B cell (primary cell): ENCODE measurements at regions not wholly inside any gene's neighbourhood (a gene's known extent, or its start where the extent isn't known, plus 50 kb on each side); places are given as distances from the start of the nearest gene placed in this dataset.

ENCODE experiments used
- ATAC-seq: fragments of 200-7000 bp; cut with Tn5 transposase; one replicate; pipeline ENCODE4 v1.10.0; 2021; ENCODE audit warnings: low read depth, mild to moderate bottlenecking, moderate number of reproducible peaks, moderate library complexity
- CTCF ChIA-PET: fragments of 350-600 bp; sonication (Branson Sonifier 250); formaldehyde crosslinking; loops from one replicate; lab custom pipeline; 2021; ENCODE audit warnings: antibody characterized with exemption, inconsistent platforms; lab: Charles Lee
- POLR2A ChIA-PET: fragments of 350-600 bp; sonication (Branson Sonifier 250); formaldehyde crosslinking; loops from one replicate; lab custom pipeline; 2021; ENCODE audit warnings: antibody characterized with exemption; lab: Charles Lee
- DNase-seq: peaks from one replicate; pipeline ENCODE4 v3.0.0; 2013
- H2AFZ ChIP-seq: 2 replicates; pipeline ENCODE4 v1.6.1; 2012; ENCODE audit warnings: mild to moderate bottlenecking, low read depth, low read length; ENCODE audit not compliant: insufficient read depth, poor library complexity, severe bottlenecking
- H3K27ac ChIP-seq, 2 donors: 1 replicate in 1 of 2; 2 replicates in 1 of 2; pipeline ENCODE4 v1.5.1; 2012 to 2013; ENCODE audit warnings: low read length in 2 of 2, mild to moderate bottlenecking in 2 of 2, moderate library complexity in 1 of 2
- H3K27me3 ChIP-seq, 4 experiments: fragments of 200-600 bp in 1 of 4; sonication (generic) in 1 of 4; replicated peaks in 1 of 4; 1 replicate in 2 of 4; 2 replicates in 2 of 4; pipeline versions ENCODE4 v1.6.1 to v1.7.0; 2013 to 2016; ENCODE audit warnings: low read length in 3 of 4, mild to moderate bottlenecking in 2 of 4, mixed read lengths in 1 of 4, moderate library complexity in 1 of 4; ENCODE audit not compliant: insufficient read depth in 4 of 4, control insufficient read depth in 3 of 4; ENCODE audit errors: control extremely low read depth in 1 of 4
- H3K36me3 ChIP-seq, 2 experiments: replicated peaks in 1 of 2; 1 replicate in 1 of 2; 2 replicates in 1 of 2; pipeline versions ENCODE4 v1.6.1 to v1.7.1; 2013; ENCODE audit warnings: low read length in 1 of 2; ENCODE audit not compliant: insufficient read depth in 2 of 2, control insufficient read depth in 1 of 2; ENCODE audit errors: control extremely low read depth in 1 of 2, extremely low read depth in 1 of 2
- H3K4me1 ChIP-seq, 2 donors: fragments of 200-600 bp in 1 of 2; sonication (generic) in 1 of 2; 1 replicate in 1 of 2; 2 replicates in 1 of 2; pipeline versions ENCODE4 v1.5.1 to v1.6.1; 2013 to 2017; ENCODE audit warnings: low read length in 2 of 2; ENCODE audit not compliant: control insufficient read depth in 2 of 2, insufficient read depth in 2 of 2
- H3K4me2 ChIP-seq: replicated peaks from 2 replicates; pipeline ENCODE3; 2012; ENCODE audit warnings: mild to moderate bottlenecking, low read depth, low read length; ENCODE audit not compliant: poor library complexity, severe bottlenecking
- H3K4me3 ChIP-seq, 5 experiments: fragments of 200-600 bp in 1 of 5; sonication (generic) in 1 of 5; 1 replicate in 3 of 5; 2 replicates in 2 of 5; pipeline versions ENCODE4 v1.5.1 to v1.7.0; 2011 to 2016; ENCODE audit warnings: low read length in 4 of 5, mild to moderate bottlenecking in 4 of 5, low read depth in 2 of 5, control low read depth in 1 of 5, moderate library complexity in 1 of 5; ENCODE audit not compliant: insufficient read depth in 1 of 5; ENCODE audit errors: control extremely low read depth in 1 of 5, extremely low read depth in 1 of 5
- H3K79me2 ChIP-seq: fragments of 200-600 bp; sonication (generic); one replicate; pipeline ENCODE4 v1.6.0; 2016; ENCODE audit warnings: low read length; ENCODE audit not compliant: control insufficient read depth, insufficient read depth
- H3K9ac ChIP-seq: fragments of 200-600 bp; sonication (generic); 2 replicates; pipeline ENCODE4 v1.6.1; 2017; ENCODE audit warnings: mild to moderate bottlenecking, low read length, moderate library complexity
- H3K9me3 ChIP-seq, 3 donors: one replicate each; pipeline versions ENCODE4 v1.6.1 to v1.7.1; 2013; ENCODE audit warnings: low read length in 2 of 3; ENCODE audit not compliant: control insufficient read depth in 2 of 3, insufficient read depth in 1 of 3; ENCODE audit errors: control extremely low read depth in 1 of 3
- H4K20me1 ChIP-seq: 2 replicates; pipeline ENCODE4 v1.6.0; 2012; ENCODE audit warnings: mild to moderate bottlenecking, low read length; ENCODE audit not compliant: insufficient read depth, control insufficient read depth, poor library complexity, severe bottlenecking
- H3K27ac Mint-ChIP-seq: one replicate; pipeline ENCODE4 v1.8.0; 2021; ENCODE audit warnings: mixed read lengths
- H3K27me3 Mint-ChIP-seq: one replicate; pipeline ENCODE4 v1.8.0; 2021; ENCODE audit warnings: mixed read lengths
- H3K4me1 Mint-ChIP-seq: one replicate; pipeline ENCODE4 v1.8.0; 2021; ENCODE audit warnings: mixed read lengths
- H3K4me3 Mint-ChIP-seq: one replicate; pipeline ENCODE4 v1.8.0; 2021; ENCODE audit warnings: mixed read lengths
- H3K9me3 Mint-ChIP-seq: one replicate; pipeline ENCODE4 v1.8.0; 2022; ENCODE audit warnings: mixed read lengths; ENCODE audit not compliant: insufficient read depth
- EZH2 ChIP-seq: IDR thresholded peaks from 2 replicates; pipeline ENCODE4 v1.6.1; 2012; ENCODE audit warnings: borderline replicate concordance, low read depth, mild to moderate bottlenecking, moderate library complexity, low read length; ENCODE audit not compliant: insufficient read depth, poor library complexity, severe bottlenecking
- WGBS: methylation state at CpG from one replicate; pipeline ENCODE4 v1.1.5; 2013; ENCODE audit warnings: missing lambda C conversion rate; ENCODE audit not compliant: insufficient coverage; 5-methylcytosine and 5-hydroxymethylcytosine counted together
- intact Hi-C: fragments of 100-400 bp; cut with micrococcal nuclease; formaldehyde crosslinking; loops from one replicate; pipeline ENCODE4 v1.10.0; 2022
- TF ChIP-seq, protein P1 (sequence below): fragments of 200-600 bp; IDR thresholded peaks from one replicate; pipeline ENCODE4 v1.8.0; 2022; ENCODE audit warnings: antibody characterized with exemption, mild to moderate bottlenecking

DNA sequence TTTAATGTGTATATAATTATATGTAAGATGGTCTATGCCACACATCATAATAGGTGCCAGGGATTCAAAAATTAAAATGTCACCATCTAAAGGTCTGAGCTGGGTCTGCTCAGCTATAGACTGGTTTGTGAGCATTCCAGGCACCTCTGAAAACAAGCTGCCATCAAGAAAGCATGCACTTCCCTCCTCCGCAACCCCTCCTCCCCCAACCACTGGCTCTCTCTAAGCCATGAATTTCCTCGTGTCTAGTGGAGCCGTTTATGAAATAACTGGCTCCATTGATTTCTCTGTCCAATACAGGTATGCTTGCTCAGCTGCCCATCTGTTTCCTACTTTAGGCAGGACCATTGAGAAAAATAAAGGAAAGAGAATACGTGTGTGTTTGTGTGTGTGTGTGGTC, 522.6 kb upstream of the PLXNA2 start:
- H3K4me1 Mint-ChIP-seq, result no peaks in the 10 kb centered on the region
- ATAC-seq, result no peak
- WGBS, result 73% methylated on average over 3 of the region's 4 CpGs

DNA sequence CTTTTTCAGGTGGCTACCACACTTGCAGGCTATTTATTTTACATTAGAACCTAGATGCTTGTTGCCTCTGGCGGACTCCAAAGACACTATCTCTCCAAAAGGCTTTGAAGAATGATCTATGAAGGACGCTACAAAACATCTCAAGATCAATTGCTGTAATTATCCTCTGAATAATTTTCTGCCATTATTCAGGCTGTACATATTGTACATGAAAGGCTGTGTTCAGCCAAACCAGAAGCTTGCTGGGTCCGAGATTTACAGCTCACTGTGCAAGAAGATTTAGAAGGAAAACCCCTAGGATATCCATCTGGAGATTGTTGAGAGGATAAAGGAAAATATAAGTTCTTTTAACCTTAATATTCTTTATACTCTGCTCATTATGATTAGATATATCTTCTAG, 523.6 kb upstream of the PLXNA2 start:
- ChIA-PET POLR2A (no interaction called here), CTCF (no interaction called here)
- no peaks in the 10 kb centered on the region for H3K9me3 ChIP-seq
- H3K27me3 ChIP-seq, result no peaks in the 10 kb centered on the region
- no peak overlapping the region for H2AFZ ChIP-seq
- H4K20me1 ChIP-seq, result no peaks in the 10 kb centered on the region
- no CpG with 5 or more reads among the region's 3 CpGs for WGBS
- H3K27me3 Mint-ChIP-seq, result peaks cover under 1% of the 10 kb centered on the region
- no peak overlapping the region for H3K4me3 Mint-ChIP-seq
- no peaks in the 10 kb centered on the region for H3K9me3 Mint-ChIP-seq
- no peaks in the 10 kb centered on the region for H3K79me2 ChIP-seq
- no peaks in the 10 kb centered on the region for H3K36me3 ChIP-seq
- no peak overlapping the region for H3K4me2 ChIP-seq
- H3K4me1 Mint-ChIP-seq, result no peaks in the 10 kb centered on the region
- DNase-seq (no peak), ATAC-seq (no peak)
- no peak overlapping the region for H3K9ac ChIP-seq
- TF ChIP-seq, protein P1, sequence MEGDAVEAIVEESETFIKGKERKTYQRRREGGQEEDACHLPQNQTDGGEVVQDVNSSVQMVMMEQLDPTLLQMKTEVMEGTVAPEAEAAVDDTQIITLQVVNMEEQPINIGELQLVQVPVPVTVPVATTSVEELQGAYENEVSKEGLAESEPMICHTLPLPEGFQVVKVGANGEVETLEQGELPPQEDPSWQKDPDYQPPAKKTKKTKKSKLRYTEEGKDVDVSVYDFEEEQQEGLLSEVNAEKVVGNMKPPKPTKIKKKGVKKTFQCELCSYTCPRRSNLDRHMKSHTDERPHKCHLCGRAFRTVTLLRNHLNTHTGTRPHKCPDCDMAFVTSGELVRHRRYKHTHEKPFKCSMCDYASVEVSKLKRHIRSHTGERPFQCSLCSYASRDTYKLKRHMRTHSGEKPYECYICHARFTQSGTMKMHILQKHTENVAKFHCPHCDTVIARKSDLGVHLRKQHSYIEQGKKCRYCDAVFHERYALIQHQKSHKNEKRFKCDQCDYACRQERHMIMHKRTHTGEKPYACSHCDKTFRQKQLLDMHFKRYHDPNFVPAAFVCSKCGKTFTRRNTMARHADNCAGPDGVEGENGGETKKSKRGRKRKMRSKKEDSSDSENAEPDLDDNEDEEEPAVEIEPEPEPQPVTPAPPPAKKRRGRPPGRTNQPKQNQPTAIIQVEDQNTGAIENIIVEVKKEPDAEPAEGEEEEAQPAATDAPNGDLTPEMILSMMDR, result no peak
- TF ChIP-seq EZH2, result no peak
- H3K4me1 ChIP-seq, result no peaks in the 10 kb centered on the region
- no peak overlapping the region for H3K27ac Mint-ChIP-seq
- no peak overlapping the region for H3K4me3 ChIP-seq
- no peak overlapping the region for H3K27ac ChIP-seq
- intact Hi-C loops, result no loop called here

More for the DNA sequence above, 522.6 kb upstream of the PLXNA2 start:
- POLR2A ChIA-PET, result no interaction called here
- Mint-ChIP-seq H3K4me3 (no peak overlapping the region), H3K27ac (no peak overlapping the region), H3K9me3 (no peaks in the 10 kb centered on the region), H3K27me3 (no peaks in the 10 kb centered on the region)
- Histone ChIP-seq H2AFZ (no peak overlapping the region), H3K27me3 (no peaks in the 10 kb centered on the region), H3K79me2 (no peaks in the 10 kb centered on the region), H3K9ac (no peak overlapping the region), H3K4me1 (no peaks in the 10 kb centered on the region), H3K9me3 (no peaks in the 10 kb centered on the region), H3K27ac (no peak overlapping the region), H3K36me3 (no peaks in the 10 kb centered on the region), H4K20me1 (no peaks in the 10 kb centered on the region), H3K4me3 (no peak overlapping the region), H3K4me2 (no peak overlapping the region)
- CTCF ChIA-PET, result no interaction called here
- no peak for DNase-seq
- intact Hi-C loops, result no loop called here
- TF ChIP-seq EZH2, result no peak
- TF ChIP-seq, protein P1, result no peak
